Fibroblast of gingiva (primary cell): ENCODE measurements at regions not wholly inside any gene's neighbourhood (a gene's known extent, or its start where the extent isn't known, plus 50 kb on each side); places are given as distances from the start of the nearest gene placed in this dataset.
"Not testable (repeated sequence)": the region's sequence is repeated elsewhere in the genome, so short reads cannot be mapped to it uniquely, and the experiment has no call there.

Source experiments
- DNase-seq: peaks from one replicate; pipeline ENCODE4 v3.0.0-alpha.2; 2011; ENCODE audit warnings: low read depth

- no peak for DNase-seq
These were observed 992.0 kb downstream of the DCDC2C start for GRCh38 chr2:4695281-4695861.

DNA sequence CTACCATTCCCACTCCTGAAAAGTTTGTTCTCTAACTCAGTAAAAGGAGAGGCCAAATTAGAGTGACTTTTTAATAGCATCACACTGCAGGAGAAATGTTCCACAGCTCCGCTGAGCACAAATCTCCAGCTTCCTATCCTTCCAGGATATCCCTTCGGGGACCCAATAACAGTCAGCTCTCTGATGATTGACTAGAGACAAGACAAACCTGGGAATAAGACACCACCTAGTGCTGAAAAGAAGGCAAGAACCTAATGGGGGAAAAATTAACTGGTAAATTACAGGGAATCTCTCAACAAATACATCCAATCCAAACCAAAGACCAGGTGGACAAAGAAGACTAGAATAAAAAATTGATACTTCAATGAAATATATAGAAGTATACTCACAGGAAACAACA is 977.1 kb upstream of the SOX11 start:
- no peak for DNase-seq

DNA sequence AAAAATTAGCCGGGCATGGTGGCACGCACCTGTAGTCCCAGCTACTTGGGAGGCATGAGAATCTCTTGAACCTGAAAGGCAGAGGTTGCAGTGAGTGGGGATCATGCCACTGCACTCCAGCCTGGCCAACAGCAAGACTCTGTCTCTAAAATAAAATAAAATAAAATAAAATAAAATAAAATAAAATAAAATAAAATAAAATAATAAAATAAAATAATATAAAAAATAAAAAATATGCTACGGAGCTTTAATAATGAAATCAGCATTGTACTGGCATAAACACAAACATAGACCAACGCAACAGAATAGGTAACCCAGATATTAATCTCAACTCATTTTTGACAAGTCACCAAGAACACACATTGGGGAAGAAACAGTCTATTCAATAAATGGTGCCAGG is 973.4 kb upstream of the SOX11 start:
- no peak for DNase-seq

- no peak for DNase-seq
These were observed 966.6 kb upstream of the SOX11 start for GRCh38 chr2:4725618-4726017.

DNA sequence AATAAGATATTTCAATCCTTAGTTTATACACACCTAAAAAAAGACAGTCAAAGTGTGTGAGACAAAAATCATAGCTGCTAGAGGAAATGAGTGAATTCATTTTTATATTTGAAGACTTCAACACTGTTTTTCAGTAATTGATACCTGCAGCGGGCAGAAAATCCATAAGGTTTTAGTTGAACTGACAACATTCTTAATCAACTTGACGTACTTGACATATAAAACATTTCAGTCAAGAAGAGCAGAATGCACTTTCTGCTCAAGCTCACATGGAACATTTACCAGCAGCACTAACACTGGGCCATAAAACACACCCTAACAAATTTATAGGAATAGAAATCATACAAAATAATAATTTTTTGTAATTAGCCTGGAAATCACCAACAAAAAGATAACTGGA is 959.6 kb upstream of the SOX11 start:
- no peak for DNase-seq

- DNase-seq, result no peak
These were observed 946.9 kb upstream of the SOX11 start for GRCh38 chr2:4745056-4745991.

GRCh38 chr2:4753721-4754120 is 938.5 kb upstream of the SOX11 start:
- no peak for DNase-seq

- DNase-seq, result no peak
These were observed 929.2 kb upstream of the SOX11 start for GRCh38 chr2:4762951-4763376.

DNA sequence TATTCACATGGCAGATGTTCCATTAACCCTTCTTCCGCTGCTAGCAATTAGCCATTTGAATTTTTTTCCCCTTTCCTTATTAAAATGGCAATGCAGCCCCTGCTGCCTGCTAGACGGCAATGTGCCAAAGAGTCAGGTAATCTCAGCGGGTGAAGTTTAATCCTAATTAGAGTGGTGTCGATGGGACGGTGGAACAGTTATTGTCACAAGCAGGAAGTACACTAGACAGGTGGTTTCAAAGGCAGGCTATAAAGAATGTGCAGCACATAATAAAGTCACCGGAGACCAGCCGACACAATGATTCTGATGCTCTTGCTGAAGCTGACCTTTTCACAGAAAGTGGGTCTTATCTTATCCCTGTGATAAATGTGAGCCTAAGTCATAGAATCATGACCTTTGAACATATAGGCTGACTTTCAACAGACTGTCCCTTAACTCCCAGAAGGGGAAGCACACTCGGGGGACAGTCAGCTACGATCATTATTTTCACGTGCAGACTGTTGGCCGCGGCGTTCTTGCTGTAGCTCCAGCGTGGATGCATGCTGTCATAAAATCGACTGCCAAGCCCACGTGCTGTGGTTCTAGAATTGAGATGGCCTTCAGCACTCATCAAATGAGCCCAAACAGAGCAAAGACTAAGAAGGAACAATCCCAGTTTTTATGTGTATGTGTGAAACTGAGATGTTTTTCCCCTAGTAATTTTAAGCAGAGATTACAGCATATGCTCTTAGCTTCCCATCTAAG is 926.2 kb upstream of the SOX11 start:
- no peak for DNase-seq

DNA sequence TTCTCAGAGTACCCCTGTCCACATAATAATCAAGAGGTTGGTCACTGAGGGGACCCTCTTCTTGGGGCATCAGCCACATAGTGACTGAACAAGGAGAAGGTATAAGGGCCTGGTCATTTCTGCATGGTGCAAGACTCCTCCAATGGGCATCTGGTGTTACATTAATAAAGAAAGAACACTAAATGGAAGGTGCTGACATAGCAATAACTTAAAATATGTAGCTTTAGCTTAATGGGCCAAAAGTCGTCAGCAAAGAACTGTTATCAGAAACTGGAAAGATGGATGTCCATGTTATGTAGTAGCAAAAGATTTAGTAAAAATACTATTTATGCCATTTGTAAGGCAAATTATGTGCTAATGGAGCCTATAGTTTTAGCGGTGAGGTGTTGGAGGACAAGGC is 916.5 kb upstream of the SOX11 start:
- no peak for DNase-seq

- no peak for DNase-seq
These were observed 911.5 kb upstream of the SOX11 start for GRCh38 chr2:4780679-4781078.

- DNase-seq, result no peak
These were observed 909.5 kb upstream of the SOX11 start for GRCh38 chr2:4782647-4783046.

- no peak for DNase-seq
These were observed 900.7 kb upstream of the SOX11 start for GRCh38 chr2:4791488-4791887.

- no peak for DNase-seq
These were observed 900.1 kb upstream of the SOX11 start for GRCh38 chr2:4792126-4792525.

DNA sequence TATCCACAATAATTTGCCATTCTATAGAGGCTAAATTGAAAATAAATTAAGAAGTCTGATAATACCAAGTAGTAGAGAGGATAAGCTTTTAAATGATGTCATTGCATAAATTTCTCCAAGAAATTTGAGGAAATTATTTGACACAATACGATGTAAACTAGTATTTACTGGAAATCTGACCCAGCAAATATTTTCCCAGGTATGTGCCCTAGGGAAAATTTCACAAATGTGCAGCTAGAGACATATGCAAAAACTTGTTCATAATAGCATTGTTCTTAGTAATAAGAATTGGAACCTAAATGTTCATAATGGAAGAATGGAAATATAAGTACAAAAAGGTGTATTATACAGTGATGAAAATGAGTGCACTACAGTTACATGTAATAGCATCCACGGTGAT is 888.8 kb upstream of the SOX11 start:
- no peak for DNase-seq

DNA sequence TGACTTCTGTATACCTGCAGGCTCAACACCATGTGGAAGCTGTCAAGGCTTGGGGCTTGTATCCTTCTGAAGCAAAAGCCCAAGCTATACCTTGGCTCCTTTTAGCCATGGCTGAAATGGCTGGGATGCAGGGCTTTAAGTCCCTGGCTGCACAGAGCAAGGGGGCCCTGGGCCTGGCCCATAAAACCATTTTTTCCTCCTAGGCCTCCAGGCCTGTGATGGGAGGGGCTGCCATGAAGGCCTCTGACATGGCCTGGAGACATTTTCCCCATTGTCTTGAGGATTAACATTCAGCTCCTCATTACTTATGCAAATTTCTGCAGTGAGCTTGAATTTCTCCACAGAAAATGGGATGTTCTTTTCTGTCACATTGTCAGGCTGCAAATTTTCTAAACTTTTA is 878.0 kb upstream of the SOX11 start:
- DNase-seq, result not testable (repeated sequence)

- DNase-seq, result no peak
These were observed 864.3 kb upstream of the SOX11 start for GRCh38 chr2:4827836-4828235.

DNA sequence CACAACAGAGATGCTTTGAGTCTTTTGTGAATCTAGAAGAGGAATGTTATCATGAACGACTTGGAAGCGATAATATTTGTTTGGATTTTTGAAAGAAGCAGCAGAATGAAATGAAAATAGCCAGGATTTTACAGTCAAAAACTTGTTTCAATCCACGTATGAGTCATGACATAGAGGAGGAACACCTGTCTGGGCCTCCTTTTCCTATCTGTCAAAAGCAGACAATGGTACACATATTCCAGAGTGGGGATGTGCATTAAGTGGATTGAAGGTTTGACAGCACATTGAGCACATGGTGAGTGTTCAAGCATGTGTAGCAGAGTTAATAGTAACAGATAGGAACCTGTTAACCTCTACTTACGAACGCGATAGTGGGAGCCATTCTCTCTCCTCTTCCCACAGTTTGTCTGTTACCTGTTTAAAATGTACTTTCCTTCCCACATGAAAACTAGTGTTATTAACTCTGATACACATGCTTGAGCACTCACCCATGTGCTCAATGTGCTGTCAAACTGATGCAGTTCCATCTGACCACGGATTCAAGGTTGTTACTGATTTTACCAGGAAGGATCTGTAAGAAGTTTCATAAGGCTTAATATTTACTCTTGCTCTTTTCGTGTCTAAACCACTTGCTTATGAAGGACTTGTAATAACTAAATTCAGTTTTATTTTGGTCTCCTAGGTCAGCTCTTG is 863.4 kb upstream of the SOX11 start:
- DNase-seq, result no peak

GRCh38 chr2:4831751-4832150 is 860.4 kb upstream of the SOX11 start:
- DNase-seq, result no peak

GRCh38 chr2:4832642-4833041 is 859.5 kb upstream of the SOX11 start:
- no peak for DNase-seq

DNA sequence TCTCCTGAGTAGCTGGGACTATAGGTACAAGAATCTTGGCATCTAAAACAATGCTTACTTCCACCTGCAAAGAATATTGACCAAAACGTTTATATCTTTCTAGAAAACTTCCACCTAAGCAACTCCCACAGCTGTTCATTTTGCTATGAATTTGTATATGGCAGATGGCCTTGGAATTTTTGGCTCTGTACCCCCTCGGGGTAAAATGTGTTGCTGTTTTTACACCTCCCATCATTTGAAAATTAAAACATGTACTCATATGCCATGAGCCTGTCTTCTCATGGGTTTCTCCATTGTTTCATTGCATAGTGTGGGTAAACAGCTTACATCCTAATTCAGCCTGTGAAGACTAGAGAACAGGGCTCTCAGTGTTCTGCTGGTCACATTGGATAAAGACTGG is 853.6 kb upstream of the SOX11 start:
- DNase-seq, result no peak

DNA sequence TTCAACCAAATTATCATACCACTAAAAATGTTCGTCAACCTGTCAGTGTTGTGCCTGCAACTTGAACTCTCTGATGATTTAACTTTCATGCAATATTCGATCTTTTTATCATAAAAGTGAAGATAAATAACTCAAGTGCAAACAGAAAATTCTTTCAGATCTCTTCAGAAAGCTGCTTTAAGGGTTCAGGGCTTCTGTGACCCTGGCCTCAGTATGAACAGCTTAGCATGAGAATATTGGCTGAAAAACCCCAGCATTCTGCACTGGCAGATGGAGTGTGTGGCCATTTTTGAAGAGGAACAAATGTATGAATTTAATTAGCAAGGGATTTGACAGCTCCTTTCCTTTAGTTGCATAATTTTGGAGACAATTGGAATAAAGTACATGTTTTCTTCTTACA is 851.4 kb upstream of the SOX11 start:
- no peak for DNase-seq
